HG03378 (cell line): ENCODE measurements at regions not wholly inside any gene's neighbourhood (a gene's known extent, or its start where the extent isn't known, plus 50 kb on each side); places are given as distances from the start of the nearest gene placed in this dataset.
"Not testable (repeated sequence)": the region's sequence is repeated elsewhere in the genome, so short reads cannot be mapped to it uniquely, and the experiment has no call there.

Experiments used
- ATAC-seq: cut with Tn5 transposase; IDR thresholded peaks from one replicate; pipeline ENCODE4 v1.9.1; 2021; ENCODE audit warnings: mild to moderate bottlenecking, moderate library complexity; ENCODE audit not compliant: unreplicated experiment

DNA sequence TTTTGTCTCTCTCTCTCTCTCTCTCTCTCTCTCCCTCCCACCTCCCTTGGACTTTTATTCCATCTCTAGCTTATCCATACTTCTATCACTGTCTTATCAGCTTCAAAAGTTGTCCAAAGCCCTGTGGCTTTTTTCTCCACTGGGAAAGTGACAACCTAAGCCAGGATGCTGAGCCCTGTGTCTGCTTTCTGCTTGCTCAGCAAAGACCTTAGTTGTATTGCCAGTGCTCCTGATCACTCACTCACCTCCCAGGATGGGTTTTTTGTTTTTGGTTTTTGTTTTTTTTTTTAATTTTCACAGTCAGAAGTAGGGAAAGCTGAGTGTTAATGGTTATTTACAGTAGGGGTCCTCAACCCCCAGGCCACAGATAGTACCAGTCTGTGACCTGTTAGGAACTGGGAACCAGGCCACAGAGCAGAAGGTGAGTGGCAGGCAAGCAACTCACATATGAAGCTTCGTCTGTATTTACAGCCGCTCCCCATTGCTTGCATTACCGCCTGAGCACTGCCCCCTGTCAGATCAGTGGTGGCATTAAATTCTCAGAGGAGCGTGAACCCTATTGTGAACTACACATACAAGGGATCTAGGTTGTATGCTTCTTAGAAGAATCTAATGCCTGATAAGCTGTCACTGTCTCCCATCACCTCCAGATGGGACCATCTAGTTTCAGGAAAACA is 125.0 kb upstream of the ID4 start:
- no peak for ATAC-seq

DNA sequence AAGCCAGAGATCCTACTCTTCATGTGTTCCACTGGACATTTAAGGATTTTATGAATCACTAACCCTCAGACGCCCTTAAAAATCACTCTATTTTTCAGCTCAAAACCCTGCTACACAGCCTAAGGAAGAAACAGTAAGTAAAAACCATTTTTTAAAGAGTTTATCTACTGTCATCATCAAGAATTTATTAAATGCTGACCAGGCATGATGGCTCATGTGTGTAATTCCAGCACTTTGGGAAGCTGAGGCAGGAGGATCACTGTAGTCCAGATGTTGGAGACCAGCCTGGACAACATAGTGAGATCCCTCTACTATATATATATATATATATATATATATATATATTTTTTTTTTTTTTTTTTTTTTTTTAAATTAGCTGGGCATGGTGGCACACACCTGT is 124.2 kb upstream of the ID4 start:
- ATAC-seq: no peak

DNA sequence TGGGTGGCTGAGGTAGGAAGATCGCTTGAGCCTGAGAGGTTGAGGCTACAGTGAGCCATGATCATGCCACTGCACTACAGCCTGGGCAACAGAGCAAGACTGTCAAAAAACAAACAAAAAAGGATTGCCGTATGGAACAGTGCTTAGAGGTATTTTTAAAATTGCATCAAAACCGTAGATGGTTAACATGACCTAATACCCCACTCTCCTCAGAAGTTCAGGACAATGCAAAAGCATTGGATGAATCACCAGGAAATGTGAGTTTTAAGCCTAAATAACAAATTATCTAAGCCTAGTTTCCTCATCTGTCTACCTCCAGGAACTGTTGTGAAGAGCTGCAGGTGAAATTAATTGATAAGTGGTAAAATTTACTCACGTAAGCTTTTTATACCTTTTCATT is 123.8 kb upstream of the ID4 start:
- no peak for ATAC-seq

DNA sequence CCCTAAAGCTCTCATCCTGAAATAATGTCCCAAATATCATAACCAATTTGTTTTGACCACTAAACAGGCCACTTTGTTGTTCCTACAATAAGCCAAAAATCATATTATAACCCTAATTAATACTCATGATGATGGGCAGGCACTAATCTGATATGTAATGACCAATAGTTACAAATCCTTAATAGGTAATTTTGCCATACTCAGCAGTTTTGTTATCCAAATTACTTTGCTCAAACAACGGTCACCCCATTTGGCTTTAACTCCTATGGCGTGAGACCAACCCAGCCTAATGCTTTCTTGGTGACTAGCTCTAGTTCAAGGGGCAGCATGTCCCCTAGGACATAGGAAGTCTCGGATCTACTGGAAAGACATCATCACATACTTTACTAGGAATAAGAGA is 123.2 kb upstream of the ID4 start:
- no peak for ATAC-seq

GRCh38 chr6:19714434-19715166 is 122.6 kb upstream of the ID4 start:
- no peak for ATAC-seq

DNA sequence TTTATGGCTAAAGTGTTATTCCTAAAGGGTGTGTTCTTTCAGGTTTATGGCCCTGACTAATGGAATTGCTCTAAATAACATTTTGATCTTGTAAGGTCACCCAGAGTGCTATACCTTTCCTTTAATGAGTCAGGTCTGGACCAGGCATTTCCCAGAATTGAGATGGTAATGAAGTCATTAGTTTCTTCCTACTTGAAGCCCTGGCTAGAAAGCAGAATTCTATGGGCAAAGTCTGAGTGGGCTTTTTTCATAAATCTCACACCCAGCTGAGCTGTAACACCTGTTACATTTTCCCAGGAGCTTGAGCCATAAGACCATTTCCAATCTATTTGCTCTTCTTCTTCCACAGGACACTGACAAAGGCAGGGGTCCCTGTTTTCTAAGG is 122.0 kb upstream of the ID4 start:
- no peak for ATAC-seq

GRCh38 chr6:19719691-19720128 is 117.5 kb upstream of the ID4 start:
- no peak for ATAC-seq

DNA sequence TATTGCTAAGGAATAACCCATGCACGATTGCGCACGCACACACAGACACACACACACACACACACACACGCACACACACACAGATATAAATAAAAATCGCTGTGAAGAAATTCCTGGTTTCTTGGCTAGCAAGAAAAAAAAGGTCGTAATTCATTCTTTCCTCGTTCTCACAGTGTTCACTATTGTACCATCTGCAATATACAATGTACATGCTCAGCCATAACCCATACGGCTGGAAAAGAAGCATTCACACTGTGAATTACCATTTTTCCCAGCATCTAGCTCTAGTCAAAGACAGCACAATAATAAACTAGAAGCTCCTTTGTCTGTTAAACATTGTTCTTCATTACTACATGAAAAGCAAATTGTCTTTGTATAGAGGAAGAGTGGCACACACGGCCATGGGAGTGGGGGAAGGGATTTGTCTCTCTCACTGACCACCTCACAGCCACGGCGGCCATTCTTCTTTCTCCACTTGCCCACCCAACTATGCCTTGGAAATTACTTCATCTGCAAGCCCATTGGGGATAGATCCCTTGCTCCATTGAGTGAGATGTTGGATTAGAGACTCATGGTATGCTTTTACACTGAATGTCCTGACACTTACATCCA is 115.3 kb upstream of the ID4 start:
- ATAC-seq: no peak

- ATAC-seq: no peak
Observed at GRCh38 chr6:19722999-19723398, 114.2 kb upstream of the ID4 start.

- ATAC-seq: no peak
Observed at GRCh38 chr6:19723545-19723944, 113.6 kb upstream of the ID4 start.

DNA sequence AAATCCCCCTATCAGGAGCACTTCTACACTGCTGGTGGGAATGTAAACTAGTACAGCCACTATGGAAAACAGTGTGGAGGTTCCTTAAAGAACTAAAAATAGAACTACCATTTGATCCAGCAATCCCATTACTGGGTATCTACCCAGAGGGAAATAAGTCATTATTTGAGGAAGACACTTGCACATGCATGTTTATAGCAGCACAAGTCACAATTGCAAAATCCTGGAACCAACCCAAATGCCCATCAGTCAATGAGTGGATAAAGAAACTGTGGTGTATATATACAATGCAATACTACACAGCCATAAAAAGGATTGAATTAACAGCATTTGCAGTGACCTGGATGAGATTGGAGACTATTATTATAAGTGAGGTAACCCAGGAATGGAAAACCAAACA is 111.7 kb upstream of the ID4 start:
- not testable (repeated sequence) for ATAC-seq

- no peak for ATAC-seq
Observed at GRCh38 chr6:19731282-19731681, 105.9 kb upstream of the ID4 start.

- no peak for ATAC-seq
Observed at GRCh38 chr6:19734061-19734460, 103.1 kb upstream of the ID4 start.

GRCh38 chr6:19734519-19734918 is 102.7 kb upstream of the ID4 start:
- no peak for ATAC-seq

- ATAC-seq: no peak
Observed at GRCh38 chr6:19736066-19736465, 101.1 kb upstream of the ID4 start.

DNA sequence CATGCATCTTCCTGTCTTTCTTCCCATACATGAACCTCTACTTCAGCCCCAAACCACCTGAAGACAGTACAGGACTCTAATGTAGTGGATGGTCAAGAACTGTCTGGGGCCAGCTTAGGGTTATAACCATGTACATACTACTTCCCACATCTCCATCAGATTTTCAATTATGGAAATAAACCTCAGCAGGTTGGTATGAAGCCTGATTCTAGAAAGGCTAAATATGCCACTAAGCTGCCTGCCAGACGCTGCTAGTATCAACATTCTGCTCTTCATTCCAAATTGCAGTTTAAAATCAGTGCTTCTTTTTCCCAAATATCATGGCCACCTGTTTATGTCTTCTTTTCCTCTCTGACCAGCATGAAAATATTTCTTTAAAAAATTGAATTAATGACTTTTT is 99.2 kb upstream of the ID4 start:
- ATAC-seq: no peak

GRCh38 chr6:19749722-19750121 is 87.4 kb upstream of the ID4 start:
- no peak for ATAC-seq

- no peak for ATAC-seq
Observed at GRCh38 chr6:19752746-19753145, 84.4 kb upstream of the ID4 start.

DNA sequence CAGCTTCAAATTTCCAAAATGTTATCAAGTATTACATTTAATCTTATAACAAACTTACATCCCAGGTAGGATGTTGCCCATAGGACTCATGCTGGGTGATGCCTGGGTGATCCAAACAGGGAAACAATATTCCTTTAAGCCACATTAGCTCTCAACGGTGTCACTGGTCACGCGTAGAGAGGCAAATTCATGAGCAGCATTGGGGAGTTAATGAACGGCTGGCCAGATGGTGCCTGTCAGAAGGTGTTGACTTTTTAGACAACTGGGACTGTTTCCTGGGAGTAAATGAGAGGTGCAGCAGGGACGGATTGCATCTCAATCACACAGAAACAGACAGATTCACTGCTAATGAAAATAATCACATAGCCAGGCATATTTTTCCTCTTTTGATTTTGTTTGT is 83.3 kb upstream of the ID4 start:
- ATAC-seq: no peak

DNA sequence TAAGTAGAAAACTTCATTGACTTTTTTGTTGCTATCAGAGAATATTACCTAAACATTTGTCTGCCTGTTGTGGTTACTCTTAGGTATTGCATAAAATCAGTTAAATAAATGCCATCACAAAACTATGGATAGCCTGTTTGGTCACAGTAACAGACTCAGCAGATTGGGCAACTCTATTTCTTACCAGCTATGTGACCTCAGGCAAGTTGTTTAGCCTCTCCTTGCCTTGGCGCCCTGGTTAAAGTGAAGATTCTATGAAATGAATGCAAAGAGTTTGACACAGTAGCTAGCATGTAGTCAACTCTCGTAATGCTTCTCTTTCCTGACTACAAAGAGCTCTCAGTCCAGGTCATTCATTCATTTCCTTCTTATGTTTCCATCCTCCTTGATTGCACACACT is 82.5 kb upstream of the ID4 start:
- no peak for ATAC-seq

DNA sequence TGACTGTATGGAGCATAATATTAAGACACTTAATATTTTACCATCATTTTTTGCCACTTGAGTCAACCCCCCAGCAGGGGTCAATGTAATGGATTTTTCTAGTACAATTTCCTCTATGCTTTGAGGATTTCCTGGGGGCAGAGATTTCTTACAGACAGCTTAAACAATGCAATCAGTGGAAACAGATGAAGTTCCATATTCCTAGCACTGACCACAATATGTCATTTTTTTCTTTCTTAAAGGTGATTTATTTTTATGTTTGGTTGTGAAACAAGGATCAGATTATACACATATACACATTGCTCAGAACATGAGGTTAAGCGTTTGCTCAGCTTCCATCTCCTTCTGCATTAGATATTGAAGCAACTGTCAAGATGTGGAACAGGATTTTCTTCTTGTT is 82.0 kb upstream of the ID4 start:
- no peak for ATAC-seq

- no peak for ATAC-seq
Observed at GRCh38 chr6:19757036-19757435, 80.1 kb upstream of the ID4 start.
